Retinal pigment epithelial cell (primary cell): ENCODE measurements at regions not wholly inside any gene's neighbourhood (a gene's known extent, or its start where the extent isn't known, plus 50 kb on each side); places are given as distances from the start of the nearest gene placed in this dataset.
"Not testable (repeated sequence)": the region's sequence is repeated elsewhere in the genome, so short reads cannot be mapped to it uniquely, and the experiment has no call there.

ENCODE experiments used
- DNase-seq: peaks from one replicate; pipeline ENCODE4 v3.0.0-alpha.2; 2010; ENCODE audit warnings: low read depth
- H3K4me3 ChIP-seq: 2 replicates; pipeline ENCODE4 v1.5.1; 2011; ENCODE audit warnings: mild to moderate bottlenecking, low read length, control low read depth, moderate library complexity
- CTCF ChIP-seq: conservative IDR thresholded peaks from 2 replicates; pipeline ENCODE4 v1.5.1; 2011; ENCODE audit warnings: low read depth, low read length, control low read depth, inconsistent platforms

- no peak overlapping the region for H3K4me3 ChIP-seq
- DNase-seq = no peak
- TF ChIP-seq CTCF = no peak
These were observed 91.8 kb downstream of the BAMBI start for GRCh38 chr10:28769091-28769604.

- not testable (repeated sequence) for DNase-seq, H3K4me3 ChIP-seq
These were observed 94.3 kb downstream of the BAMBI start for GRCh38 chr10:28771580-28772090.

- no peak for TF ChIP-seq CTCF
- no peak overlapping the region for H3K4me3 ChIP-seq
- DNase-seq = no peak
These were observed 97.0 kb downstream of the BAMBI start for GRCh38 chr10:28774051-28774995.

GRCh38 chr10:28775773-28776172 lies 98.5 kb downstream of the BAMBI start:
- no peak for TF ChIP-seq CTCF
- no peak overlapping the region for H3K4me3 ChIP-seq
- DNase-seq = no peak

GRCh38 chr10:28776519-28776918 lies 99.2 kb downstream of the BAMBI start:
- no peak overlapping the region for H3K4me3 ChIP-seq
- no peak for TF ChIP-seq CTCF

GRCh38 chr10:28777911-28778310 lies 100.6 kb downstream of the BAMBI start:
- no peak for DNase-seq
- no peak overlapping the region for H3K4me3 ChIP-seq
- TF ChIP-seq CTCF = no peak

More at GRCh38 chr10:28776519-28776918, 99.2 kb downstream of the BAMBI start:
- DNase-seq = no peak

GRCh38 chr10:28778524-28778923 lies 101.2 kb downstream of the BAMBI start:
- no peak for DNase-seq

More at GRCh38 chr10:28778524-28778923, 101.2 kb downstream of the BAMBI start:
- no peak for TF ChIP-seq CTCF
- no peak overlapping the region for H3K4me3 ChIP-seq
